ENCODE measurements at regions not wholly inside any gene's neighbourhood (a gene's known extent, or its start where the extent isn't known, plus 50 kb on each side); places are given as distances from the start of the nearest gene placed in this dataset.

DNA sequence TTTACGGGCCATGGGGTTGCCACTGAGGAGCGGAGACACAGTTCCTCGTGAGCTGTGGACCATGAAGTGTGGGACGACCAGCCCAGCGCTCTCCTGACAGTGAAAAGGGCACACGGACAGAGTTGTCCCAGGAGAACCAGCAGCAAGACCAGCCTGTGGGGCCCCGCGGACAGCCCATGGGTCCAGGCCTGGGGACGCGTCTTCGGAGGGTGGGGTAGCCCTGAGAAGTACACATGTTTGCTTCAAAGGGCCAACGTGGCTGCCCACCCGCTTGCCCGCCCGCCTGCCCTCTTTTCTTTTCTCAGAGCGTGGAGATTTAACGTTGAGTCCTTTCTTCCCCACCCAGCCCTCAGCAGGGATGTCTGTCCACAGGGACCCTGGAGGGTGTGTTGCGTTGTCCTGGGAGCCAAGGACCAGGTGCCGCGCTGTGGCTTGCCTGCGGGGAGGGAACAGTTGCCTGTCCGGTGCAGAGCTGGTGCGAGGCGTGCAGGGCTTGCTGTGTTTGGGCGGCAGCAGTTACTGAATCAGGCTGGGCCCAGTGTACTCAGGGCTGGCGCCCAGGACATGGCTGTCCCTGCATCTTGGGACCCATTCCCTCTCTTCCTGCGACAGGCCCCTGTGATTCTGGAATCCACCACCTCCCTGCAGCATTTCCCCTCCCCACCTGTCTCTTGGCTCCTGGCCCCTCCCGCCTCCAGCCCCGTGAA is 120.1 kb upstream of the HDAC4 start:
- no peak for DNase-seq

DNA sequence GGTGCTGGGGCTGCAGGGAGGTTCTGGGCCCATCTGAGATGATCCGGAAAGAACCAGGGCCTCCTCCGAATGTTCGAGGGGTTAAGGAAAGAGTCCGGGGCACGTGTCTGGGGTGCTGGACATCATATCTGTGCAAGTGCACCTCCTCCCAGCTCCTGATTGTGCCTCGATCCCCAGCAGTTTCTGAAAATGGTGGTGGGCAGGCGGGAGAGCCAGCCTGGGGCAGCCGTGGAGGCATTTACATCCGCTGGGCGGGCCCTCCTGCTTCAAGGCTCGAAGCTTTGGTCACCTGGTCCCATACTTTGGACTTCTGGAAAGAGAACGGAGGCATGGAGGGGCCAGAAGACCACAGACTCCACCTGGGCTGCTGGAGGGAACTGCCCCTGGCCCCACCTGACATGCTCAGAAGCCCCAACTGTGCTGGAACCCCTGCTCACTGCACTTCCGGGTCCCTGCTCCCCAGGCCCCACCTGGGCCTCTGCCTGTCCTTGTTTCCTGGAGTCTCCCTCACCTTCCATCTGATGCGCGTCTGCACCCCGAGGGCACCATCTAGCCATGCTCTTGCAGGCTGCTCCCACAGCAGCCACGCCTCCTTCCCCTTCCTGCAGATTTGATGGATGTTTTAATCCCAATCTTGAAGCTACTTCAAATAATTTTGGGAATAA is 119.2 kb upstream of the HDAC4 start:
- DNase-seq = no peak

DNA sequence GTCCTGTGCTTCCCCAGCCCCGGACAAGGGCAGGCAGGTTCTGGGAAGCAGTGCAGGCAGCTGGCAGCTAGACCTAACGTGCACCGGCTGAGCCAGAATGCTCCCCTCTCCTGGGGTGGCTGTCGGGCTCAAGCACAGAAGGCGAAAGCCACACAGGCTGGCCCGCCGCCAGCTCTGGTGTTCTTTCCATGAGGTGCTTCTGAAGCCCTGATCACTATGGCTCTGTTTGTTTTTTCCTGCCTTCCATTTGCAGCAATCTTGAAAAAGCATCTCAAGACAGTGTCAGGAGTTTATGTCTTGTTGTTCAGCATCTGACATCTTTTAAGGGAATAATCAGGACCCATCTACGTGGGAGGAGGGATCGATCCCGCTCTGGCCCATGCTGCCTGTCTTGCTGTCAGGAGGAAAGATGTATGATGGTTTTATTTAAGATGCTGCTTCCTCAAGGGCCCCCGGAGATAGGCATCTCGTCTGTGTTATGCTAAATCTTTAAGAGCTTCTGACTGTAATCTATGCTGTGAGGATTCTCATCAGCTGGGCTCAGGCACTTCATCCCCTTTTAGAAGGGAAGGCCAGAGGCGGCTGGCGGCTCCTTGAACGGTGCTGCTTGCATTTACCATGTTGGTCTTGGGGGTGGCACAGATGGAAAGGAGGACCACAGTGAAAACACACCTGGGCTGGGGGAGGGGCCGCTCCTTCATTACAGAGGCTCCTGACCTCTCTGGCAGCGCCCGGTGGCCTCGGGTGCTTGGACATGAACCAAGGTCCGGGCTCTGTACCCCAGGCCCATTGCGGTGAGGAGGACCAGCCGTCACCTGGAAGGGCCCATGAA is 118.5 kb upstream of the HDAC4 start:
- no peak for DNase-seq

DNA sequence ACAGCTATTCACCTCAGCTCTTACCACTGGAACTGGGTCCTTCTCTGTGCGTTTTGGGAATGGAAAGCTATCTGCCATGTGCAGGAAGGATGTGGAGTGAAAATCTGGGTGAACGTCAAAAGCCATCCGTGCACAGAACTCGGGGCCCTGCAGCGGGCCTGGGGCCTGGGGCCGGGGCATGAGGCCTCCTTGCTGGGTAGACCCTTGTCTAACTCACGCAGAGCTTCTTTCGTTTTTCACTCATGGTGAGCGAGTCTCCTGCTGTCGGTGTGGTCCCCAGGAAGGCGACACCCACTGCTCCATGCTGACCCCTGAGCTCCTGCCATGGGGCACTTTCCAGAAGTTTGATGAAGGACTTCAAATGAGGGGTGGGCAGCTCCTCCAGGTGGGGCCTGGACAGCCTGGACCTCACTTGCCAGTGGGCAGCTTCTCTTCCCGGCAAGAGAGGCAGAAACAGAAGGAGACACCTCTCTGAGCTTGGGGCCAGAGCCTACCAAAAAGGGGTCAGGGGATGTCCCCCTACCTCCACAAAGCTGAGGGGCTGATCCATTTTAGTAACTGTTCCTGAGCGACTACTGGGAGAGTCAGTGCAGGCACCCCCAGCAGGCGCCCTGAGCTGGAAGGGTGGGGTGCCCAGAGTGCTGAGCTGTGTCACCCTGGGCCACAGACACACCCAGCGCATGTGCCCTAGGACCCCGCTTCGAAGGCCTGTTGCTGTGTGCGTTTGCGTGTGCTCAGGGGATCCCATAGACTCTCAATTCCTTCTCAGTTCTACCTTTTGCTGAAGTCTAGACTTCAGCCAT is 117.7 kb upstream of the HDAC4 start:
- DNase-seq = no peak

DNA sequence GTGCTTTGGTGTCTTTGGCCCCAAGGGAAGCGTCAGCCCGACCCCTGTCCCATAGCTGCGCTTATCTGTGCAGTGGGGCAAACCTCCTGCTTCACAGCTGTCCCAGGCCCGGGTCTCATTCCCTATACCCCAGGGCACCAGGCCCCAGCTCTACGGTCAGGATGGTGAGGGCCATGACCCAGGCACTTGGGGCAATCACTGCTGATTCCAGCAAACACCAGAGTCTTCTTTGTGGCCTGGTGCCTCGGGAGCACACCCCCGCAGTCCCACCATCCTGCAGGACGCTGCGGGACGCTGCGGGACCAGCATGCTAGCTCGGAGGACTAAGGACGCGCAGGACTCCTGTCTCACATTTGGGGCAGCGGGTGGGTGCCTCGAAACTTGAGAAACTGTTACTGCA is 116.9 kb upstream of the HDAC4 start:
- DNase-seq = no peak

DNA sequence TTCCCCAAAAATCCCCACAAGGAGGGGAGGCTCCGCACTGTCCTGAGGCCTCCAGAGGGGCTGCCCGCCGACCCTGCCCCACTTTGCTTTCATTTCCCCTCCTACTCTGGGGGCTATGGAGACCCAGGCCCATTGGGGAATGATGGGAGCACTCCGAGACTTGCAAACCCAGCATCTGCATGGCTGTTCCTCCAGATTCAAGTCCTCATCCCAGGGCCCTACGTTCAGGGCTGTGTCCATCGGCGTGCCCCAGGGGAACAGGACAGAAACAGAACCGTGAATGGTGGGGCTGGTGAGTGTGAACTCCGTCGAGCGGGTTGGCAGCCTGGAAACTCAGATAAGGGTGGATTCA is 116.1 kb upstream of the HDAC4 start:
- no peak for DNase-seq

DNA sequence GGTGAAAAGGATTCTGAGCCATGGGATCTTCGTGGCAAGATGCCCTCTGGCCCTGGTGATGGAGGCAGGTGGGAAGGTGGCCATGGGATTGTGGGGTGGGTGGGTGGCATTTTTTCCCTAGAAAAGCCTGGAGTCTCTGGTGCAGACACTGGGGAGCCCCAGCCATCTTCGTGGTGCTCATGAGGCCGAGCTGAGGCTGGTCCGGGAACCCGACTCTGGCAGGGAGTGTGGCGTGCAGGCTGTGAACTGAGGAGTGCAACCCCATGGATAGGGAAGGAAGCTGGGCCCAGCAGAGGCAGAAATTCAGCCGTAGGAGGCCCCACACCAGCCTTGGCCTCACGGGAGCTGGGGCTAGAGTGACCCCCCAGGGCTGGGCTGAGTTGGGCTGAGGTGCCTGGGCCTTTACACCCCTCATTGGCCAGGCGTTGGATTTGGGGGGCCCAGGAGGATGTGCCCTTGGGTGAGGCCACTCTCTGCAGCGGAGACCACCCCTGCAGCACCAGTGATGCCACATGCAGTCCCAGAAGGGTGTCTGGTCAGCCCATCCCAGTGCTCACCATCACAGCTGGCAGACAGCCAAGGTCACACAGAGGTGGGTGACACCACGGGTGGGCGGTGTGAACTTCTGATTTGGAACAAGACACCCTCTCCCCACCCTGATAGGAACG is 115.6 kb upstream of the HDAC4 start:
- DNase-seq = no peak

DNA sequence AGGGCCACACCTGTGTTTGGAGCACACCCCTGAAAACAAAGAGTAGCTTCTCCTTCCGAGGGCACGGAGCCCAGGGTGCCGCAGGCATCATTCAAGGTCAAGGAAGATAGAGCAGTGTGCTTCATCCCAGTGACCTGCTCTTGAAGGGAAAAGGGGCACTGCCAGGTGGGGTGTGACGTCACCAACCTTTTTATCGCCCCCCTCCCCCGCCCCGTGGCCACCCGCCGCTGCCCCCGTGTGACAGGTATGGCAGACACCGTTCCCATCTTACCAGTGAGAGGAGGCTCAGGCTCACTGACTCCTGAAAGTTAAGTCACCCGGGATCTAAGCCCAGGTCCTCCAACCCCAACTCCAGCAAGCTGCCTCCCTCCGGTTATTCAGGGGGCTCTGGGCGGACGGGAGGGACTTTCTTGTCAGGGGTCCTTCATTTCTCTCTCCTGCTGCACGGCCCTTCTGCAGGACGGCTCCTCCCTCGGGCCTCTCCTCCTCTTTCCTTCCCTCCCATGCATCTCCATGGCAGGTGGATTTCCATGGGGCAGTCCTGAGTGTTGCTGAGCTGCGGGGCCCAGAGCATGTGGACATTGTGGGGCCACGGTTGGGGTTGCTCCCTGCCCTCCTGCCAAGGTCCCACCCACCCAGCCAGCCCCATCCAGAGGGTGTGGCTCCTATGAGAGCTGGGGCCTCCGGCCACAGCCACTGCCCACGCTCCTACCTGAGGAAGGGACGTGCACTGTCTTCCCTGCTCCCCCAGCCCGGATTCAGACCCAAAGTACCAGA is 114.1 kb upstream of the HDAC4 start:
- no peak for DNase-seq

DNA sequence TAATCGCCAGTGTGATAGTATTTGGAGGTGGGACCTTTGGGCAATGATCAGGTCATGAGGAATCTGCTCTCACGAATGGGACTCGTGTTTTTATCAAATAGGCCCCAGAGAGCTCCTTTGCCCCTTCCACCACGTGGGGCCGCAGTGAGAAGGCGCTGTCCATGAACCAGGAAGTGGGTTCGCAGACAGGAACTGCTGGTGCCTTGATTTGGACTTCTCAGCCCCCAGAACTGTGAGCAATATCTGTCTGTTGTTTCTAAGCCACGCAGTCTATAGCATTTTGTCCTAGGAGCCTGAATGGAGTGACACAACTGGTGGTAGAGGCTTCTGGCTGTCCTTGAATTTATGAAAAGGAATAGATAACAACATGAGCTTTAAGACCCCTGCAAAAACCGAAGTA is 111.2 kb upstream of the HDAC4 start:
- no peak for DNase-seq

DNA sequence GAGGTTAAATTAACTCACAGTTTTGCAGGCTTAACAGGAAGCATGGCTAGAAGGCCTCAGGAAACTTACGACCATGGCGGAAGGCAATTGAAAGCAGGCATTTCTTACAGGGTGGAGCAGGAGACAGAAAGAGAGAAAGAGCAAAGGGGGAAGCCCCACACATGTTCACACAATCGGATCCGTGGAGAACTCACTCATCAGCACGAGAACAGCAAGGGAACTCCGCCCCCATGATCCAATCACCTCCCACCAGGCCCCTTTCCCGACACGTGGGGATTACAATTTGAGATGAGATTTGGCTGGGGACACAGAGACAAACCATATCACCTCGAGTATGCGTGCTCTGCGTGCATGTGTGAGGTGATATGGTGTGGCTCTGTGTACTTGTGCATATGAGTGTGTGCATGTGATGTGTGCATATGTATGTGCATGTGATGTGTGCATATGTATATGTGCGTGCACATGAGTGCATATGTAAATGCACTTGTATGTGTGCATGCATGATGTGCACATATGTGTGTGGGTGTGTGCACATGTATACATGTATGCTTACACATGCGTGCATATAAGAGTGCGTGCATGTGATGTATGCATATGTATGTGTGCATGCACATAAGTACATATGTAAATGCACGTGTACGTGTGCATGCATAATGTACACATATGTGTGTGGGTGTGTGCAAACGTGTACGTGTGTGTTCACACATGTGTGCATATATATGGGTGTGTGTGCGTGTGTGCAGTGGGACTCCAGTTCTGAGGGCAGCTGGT is 108.7 kb upstream of the HDAC4 start:
- no peak for DNase-seq

DNA sequence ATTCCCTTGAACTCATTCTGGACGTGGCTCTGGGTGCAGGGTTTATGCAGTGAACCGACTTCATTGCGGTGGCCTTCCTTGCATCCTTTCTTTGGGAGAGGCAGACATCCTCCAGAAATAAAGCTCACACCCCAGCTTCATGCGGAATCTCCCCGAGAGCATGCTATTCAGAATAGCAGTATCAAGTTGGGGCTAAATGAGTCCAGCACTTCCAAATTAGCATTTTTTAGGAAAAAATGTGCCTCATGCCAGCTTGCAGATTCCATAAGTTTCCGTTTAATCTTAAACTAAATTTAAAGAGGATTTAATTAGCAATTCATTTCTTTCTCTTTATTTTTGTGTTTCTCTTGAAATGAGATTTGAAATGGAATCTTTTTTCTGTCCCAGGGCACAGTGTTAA is 107.4 kb upstream of the HDAC4 start:
- DNase-seq = no peak

DNA sequence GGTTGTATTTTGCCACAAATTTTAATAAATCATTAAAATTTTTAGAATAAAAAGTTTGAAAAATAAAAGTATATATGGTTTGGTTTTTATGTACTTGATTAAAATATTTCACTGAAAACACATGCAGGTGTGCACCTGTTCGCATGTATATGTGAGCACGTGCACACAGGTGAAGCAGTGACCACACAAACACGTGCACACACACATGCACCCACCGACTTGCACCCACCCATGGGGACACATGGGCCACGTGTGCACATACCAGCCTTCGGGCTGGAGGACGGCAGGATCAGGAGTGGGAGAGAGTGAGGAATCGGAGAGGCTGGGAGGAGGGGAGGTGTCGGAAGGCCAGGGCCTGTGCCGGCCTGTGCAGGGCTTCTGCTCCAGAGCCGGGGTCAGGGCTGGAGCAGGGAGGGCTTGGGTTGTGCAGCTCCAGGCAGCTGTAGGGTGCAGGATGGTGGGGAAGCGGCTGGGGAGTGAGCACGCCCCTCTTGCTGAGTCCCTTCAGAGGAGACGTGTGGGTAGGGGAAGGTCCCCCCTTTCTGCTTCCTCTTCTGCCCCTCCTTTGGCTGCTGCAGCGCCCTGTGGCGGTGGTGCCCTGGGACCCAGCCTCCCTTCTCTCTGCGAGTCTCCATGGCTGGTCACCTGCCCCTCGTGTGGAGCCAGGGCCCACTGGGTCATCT is 106.9 kb upstream of the HDAC4 start:
- DNase-seq = no peak

DNA sequence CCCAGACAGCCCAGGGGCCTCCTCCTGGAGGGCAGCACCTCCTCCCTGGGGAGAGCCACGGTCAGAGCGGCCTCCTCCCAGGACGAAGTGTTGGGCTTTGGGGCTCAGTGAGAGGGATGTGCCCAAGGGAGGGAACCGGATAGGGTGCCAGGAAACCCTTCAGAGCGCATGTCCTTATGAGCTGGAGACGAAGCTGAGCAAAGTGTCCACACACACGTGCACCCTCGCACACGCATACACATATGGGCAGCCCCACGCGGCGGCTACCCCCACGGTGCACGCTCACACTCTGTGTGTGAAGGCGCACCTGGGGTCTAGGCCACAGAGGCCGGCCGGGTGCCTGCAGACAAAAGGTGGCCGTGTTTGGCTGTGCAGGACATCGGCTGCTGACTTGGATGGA is 106.1 kb upstream of the HDAC4 start:
- DNase-seq = no peak

DNA sequence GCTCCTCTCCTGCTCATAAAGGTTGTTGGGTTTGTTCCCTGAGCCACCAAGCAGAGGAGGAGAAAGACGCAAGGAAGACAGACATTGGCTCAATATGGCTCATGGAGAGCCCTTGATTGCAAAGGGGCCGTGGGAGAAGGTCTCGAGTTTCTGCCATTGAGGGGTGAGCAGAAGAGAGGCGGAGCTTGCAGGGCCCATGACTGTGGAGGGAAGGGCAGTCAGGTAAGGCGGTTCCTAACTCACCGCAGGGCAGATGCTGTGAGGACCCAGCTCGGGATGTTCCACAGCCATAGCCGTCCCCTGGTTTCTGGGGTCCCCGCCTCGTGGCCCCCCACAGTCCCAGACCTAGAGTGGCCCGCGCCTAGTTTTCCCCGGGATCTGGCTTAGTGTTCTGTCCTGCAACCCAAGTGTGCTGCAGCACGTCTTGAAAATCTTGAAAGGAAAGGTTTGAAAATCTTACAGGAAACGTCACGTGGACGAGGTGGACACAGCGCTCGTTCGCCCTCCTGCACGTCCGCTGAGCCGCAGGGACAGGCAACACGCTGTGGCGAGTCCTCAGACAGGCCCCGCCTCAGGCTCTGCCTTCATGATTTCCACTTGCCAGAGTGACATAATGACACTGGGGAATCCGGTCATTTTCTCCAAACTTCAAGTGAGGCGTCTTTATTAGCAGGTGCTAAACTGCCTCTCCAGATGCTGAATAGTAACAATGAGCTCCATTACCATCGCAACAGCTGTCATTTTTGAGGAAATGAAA is 105.5 kb upstream of the HDAC4 start:
- no peak for DNase-seq

DNA sequence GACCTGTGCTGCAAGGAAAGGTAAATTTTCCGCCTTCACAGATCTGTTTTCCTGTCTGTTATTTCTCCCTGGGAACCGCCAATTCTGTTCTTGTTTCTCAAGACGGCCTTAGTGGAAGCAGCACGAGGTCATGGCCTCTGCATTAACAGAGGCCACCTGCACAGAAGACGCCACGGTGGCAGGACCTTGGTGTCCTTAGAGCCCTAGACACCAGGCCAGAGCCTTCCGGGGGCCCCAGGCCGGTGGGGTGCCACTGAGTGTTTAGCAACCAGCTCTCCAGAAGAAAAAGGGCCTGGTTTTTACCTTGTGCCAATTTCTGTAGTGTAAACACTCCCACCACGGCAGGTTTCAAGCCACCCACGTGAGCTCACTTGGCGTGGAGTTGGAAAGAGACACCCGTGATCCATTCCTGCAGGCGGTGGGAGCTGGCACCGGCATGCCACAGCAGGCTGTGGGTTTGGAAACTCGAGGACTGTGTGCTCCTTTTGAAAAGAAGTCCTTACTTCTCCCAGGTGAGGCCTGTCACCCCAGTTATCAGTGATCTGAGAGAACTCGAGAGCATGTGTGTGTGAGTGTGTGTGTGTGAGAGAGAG is 103.9 kb upstream of the HDAC4 start:
- DNase-seq = no peak

DNA sequence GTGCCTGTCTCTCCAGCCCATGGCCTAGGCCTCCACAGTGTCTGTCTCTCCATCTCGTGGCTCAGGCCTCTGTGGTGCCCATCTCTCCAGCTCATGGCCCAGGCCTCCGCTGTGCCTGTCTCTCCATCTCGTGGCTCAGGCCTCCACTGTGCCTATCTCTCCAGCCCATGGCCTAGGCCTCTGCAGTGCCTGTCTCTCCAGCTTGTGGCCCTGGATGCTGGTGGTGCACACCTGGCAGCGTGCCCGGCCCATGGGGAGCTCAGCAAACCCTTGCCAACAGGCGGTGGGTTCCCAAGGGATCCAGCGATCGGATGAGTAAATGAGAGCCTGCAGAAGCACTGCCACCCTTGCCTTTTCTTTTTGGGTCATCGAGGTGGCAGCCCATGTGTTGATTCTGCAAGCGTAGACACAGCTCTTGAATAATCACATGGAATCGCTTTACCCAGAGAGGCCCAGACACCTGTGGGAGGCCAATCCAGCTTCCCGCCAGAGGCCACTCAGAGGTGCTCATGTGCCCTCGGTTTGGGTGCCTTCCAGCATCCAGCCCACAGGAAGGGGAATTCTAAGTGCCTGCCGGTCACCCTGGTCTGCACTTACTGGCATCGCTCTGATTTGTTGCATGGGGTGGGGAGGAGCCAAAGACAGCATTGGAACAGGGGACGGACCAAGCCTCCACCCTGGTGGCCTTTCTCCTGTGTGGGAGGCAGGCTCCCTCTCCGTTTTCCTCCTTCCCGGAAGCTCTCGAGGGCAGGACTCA is 101.8 kb upstream of the HDAC4 start:
- DNase-seq = no peak

DNA sequence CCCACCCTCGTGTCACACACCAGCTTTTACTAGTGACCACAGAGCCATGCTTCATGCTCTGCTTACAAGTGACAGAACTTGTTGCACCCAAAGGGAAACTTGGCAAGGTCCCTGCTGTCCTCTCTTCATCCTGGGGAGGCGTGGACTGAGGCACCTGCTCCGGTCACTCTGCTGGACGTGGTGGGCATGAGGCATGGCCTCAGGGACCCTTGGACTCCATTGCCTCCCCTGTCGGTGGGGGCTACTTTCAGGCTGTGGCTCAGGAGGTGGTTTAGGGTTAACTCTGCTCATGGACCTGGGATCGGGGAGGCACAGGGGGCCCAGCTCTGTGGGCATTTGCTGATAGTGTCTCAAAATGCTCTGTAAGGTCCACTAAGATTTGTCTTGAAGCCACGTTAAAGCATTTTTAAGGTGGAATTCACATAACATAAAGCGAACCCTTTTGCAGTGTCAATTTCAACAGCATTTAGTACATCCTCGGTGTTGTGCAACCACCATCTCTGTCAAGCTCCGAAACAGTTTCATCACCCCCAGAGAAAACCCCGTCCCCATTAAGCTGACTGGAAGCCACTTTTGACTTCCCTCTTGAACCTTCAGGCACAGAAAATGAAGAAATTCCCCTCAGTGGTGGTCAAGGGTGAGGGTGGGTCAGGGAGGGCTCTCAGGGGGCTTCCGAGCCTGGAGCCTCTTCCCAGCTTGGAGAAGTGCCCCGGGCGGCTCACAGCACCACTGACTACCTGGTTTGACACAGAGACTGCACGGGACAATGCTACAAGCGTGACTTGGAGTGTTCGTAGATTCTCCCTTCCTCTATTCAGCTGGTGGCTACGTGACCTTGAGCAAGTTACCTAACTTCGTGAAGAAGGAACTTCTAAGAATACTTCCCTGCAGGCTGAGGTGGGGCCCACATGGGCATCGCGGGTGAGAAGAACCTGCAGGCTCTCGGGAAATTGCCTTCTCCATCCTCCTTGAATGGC is 100.0 kb upstream of the HDAC4 start:
- no peak for DNase-seq
